Prostate gland (tissue), 2 donors: ENCODE measurements at regions not wholly inside any gene's neighbourhood (a gene's known extent, or its start where the extent isn't known, plus 50 kb on each side); places are given as distances from the start of the nearest gene placed in this dataset.

Source experiments
- DNase-seq: peaks from one replicate; pipeline ENCODE4 v3.0.0-alpha.2; 2019; ENCODE audit warnings: low spot score
- H3K27ac ChIP-seq, 2 donors: fragments of 200-600 bp; sonication (generic); 2 replicates each; pipeline ENCODE4 v1.5.1; 2017 to 2019
- H3K27me3 ChIP-seq: fragments of 200-600 bp; sonication (generic); replicated peaks from 2 replicates; pipeline ENCODE4 v1.5.1; 2019; ENCODE audit not compliant: insufficient read depth
- H3K36me3 ChIP-seq, 2 donors: fragments of 200-600 bp; sonication (generic); 1 replicate in 1 of 2; 2 replicates in 1 of 2; pipeline versions ENCODE4 v1.5.1 to v1.8.1; 2017 to 2019
- H3K4me1 ChIP-seq: fragments of 200-600 bp; sonication (generic); replicated peaks from 2 replicates; pipeline ENCODE4 v1.5.1; 2019
- H3K4me3 ChIP-seq, 2 donors: fragments of 200-600 bp; sonication (generic); 2 replicates each; pipeline ENCODE4 v1.5.1; 2017 to 2019
- H3K9me3 ChIP-seq: fragments of 200-600 bp; sonication (generic); 2 replicates; pipeline ENCODE4 v1.5.1; 2017
- POLR2A ChIP-seq: fragments of 450-650 bp; IDR thresholded peaks from one replicate; pipeline ENCODE4 v1.6.1; 2016; ENCODE audit warnings: antibody characterized with exemption, mild to moderate bottlenecking
- POLR2AphosphoS5 ChIP-seq: sonication (generic); formaldehyde crosslinking; IDR thresholded peaks from one replicate; pipeline ENCODE4 v1.6.1; 2017; ENCODE audit warnings: antibody characterized with exemption
- WGBS: methylation state at CpG from one replicate; pipeline ENCODE4 v1.1.5; 2018; 5-methylcytosine and 5-hydroxymethylcytosine counted together
- intact Hi-C: fragments of 100-400 bp; cut with DNase I; formaldehyde crosslinking; loops from one replicate; pipeline ENCODE4 v1.14.2; 2022
- TF ChIP-seq, protein P1 (sequence below), 4 experiments: fragments of 200-600 bp in 2 of 4; fragments of 450-650 bp in 2 of 4; sonication (generic) in 2 of 4; IDR thresholded peaks; 1 replicate in 3 of 4; 2 replicates in 1 of 4; pipeline ENCODE4 v1.5.1; 2016 to 2019; ENCODE audit warnings: antibody characterized with exemption in 4 of 4, mild to moderate bottlenecking in 2 of 4, moderate library complexity in 2 of 4

GRCh38 chr5:163357636-163358035, 79.8 kb upstream of the CCNG1 start:
- Histone ChIP-seq H3K27me3 (no peaks in the 10 kb centered on the region), H3K4me1 (no peaks in the 10 kb centered on the region), H3K36me3 (no peaks in the 10 kb centered on the region), H3K4me3 (no peak overlapping the region), H3K9me3 (no peaks in the 10 kb centered on the region), H3K27ac (no peak overlapping the region)
- WGBS = 70% methylated on average over 2 of the region's 2 CpGs
- intact Hi-C loops = no loop called here
- DNase-seq = no peak
- TF ChIP-seq POLR2A (no peak), POLR2AphosphoS5 (no peak)
- TF ChIP-seq, protein P1, sequence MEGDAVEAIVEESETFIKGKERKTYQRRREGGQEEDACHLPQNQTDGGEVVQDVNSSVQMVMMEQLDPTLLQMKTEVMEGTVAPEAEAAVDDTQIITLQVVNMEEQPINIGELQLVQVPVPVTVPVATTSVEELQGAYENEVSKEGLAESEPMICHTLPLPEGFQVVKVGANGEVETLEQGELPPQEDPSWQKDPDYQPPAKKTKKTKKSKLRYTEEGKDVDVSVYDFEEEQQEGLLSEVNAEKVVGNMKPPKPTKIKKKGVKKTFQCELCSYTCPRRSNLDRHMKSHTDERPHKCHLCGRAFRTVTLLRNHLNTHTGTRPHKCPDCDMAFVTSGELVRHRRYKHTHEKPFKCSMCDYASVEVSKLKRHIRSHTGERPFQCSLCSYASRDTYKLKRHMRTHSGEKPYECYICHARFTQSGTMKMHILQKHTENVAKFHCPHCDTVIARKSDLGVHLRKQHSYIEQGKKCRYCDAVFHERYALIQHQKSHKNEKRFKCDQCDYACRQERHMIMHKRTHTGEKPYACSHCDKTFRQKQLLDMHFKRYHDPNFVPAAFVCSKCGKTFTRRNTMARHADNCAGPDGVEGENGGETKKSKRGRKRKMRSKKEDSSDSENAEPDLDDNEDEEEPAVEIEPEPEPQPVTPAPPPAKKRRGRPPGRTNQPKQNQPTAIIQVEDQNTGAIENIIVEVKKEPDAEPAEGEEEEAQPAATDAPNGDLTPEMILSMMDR (IDR thresholded peaks at IDR 0.05) = no peak

DNA sequence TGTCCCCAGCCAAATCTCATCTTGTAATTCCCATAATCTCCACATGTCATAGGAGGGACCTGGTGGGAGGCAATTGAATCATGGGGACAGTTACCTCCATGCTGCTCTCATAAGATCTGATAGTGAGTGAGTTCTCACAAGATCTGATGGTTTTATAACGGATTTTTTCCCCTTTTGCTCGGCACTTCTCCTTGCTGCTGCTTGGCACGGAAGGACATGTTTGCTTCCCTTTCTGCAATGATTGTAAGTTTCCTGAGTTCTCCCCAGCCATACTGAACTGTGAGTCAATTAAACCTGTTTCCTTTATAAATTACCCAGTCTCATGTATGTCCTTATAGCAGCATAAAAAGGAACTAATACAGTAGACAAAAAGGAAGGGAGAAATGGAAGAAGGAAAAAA, 76.7 kb upstream of the CCNG1 start:
- Histone ChIP-seq H3K4me1 (no peaks in the 10 kb centered on the region), H3K27ac (no peak overlapping the region), H3K4me3 (no peak overlapping the region), H3K9me3 (no peaks in the 10 kb centered on the region), H3K27me3 (no peaks in the 10 kb centered on the region), H3K36me3 (no peaks in the 10 kb centered on the region)
- TF ChIP-seq POLR2AphosphoS5 = no peak
- TF ChIP-seq, protein P1 (IDR thresholded peaks at IDR 0.05) = no peak
- no peak for TF ChIP-seq POLR2A
- intact Hi-C loops = no loop called here
- DNase-seq = no peak
- WGBS = 75% methylated on average over 3 of the region's 3 CpGs

GRCh38 chr5:163361450-163361849, 75.9 kb upstream of the CCNG1 start:
- Histone ChIP-seq H3K27ac (no peak overlapping the region), H3K36me3 (no peaks in the 10 kb centered on the region), H3K4me1 (no peaks in the 10 kb centered on the region), H3K9me3 (no peaks in the 10 kb centered on the region), H3K27me3 (no peaks in the 10 kb centered on the region), H3K4me3 (no peak overlapping the region)
- WGBS = 90% methylated on average over 1 of the region's 1 CpG
- intact Hi-C loops = no loop called here
- TF ChIP-seq POLR2AphosphoS5 = no peak
- TF ChIP-seq POLR2A = no peak
- TF ChIP-seq, protein P1 (IDR thresholded peaks at IDR 0.05) = no peak
- no peak for DNase-seq

DNA sequence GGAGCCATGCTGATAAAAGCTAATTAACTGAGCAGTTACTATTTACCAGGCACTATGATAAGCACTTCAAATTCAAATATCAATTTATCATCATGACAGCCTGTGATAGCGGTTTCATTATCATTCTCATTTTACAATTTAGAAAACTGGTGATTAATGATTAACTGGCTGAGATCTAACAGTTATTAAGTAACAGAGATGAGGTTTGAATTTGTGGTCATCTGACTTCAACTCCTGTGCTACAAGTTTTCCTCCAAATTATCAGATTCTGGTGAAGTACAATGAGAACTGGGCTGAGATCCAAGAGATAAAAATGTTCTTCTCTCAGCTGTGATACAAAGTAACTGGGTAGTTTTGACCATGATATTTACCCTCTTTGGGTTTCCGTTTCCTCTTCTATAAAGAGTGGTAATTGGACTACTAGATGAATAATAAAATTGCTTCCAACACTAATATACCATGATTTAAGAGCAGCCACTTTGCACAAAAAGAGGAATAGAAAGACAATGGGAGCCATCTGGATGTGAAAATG, 74.5 kb upstream of the CCNG1 start:
- H3K9me3 ChIP-seq = no peaks in the 10 kb centered on the region
- no peaks in the 10 kb centered on the region for H3K36me3 ChIP-seq
- intact Hi-C loops = no loop called here
- no peak for DNase-seq
- H3K27ac ChIP-seq = no peak overlapping the region
- TF ChIP-seq POLR2A (no peak), POLR2AphosphoS5 (no peak)
- TF ChIP-seq, protein P1 (IDR thresholded peaks at IDR 0.05) = no peak
- H3K4me3 ChIP-seq = no peak overlapping the region
- H3K27me3 ChIP-seq = no peaks in the 10 kb centered on the region
- 29% methylated on average over 2 of the region's 2 CpGs for WGBS
- no peaks in the 10 kb centered on the region for H3K4me1 ChIP-seq

GRCh38 chr5:163363389-163363788, 74.0 kb upstream of the CCNG1 start:
- Histone ChIP-seq H3K4me1 (no peaks in the 10 kb centered on the region), H3K36me3 (no peaks in the 10 kb centered on the region), H3K27ac (no peak overlapping the region), H3K27me3 (no peaks in the 10 kb centered on the region), H3K4me3 (no peak overlapping the region), H3K9me3 (no peaks in the 10 kb centered on the region)
- 48% methylated on average over 1 of the region's 1 CpG for WGBS
- TF ChIP-seq, protein P1 (IDR thresholded peaks at IDR 0.05) = no peak
- TF ChIP-seq POLR2AphosphoS5 (no peak), POLR2A (no peak)
- intact Hi-C loops = no loop called here
- no peak for DNase-seq
